ENCODE measurements at regions not wholly inside any gene's neighbourhood (a gene's known extent, or its start where the extent isn't known, plus 50 kb on each side); places are given as distances from the start of the nearest gene placed in this dataset.

DNA sequence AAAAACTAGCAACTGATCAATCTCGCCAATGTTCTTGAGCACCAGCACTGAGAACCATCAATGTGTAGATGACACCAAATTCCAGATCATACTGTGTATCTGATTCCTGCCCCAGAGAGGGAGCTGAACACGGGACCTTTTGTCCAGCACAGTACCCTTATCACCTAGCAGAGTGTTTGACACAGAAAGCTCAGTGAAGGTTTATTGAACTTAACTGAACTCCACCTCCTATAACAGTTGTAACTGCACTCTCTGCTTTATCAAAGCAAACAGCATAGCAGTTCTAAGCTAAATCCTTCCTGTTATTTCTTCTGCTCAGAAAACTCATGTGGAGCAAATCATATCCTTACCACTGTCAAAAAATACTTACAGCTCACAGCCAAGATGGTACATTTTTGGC, 183.4 kb upstream of the SLCO3A1 start:
- Histone ChIP-seq H3K9me3 (ENCODE audit: low read depth) (no peaks in the 10 kb centered on the region), H3K36me3 (no peaks in the 10 kb centered on the region), H3K4me1 (ENCODE audit: low read depth) (no peaks in the 10 kb centered on the region), H3K27me3 (no peaks in the 10 kb centered on the region), H3K27ac (no peak overlapping the region), H3K4me3 (no peak overlapping the region)
- TF ChIP-seq, protein P1, sequence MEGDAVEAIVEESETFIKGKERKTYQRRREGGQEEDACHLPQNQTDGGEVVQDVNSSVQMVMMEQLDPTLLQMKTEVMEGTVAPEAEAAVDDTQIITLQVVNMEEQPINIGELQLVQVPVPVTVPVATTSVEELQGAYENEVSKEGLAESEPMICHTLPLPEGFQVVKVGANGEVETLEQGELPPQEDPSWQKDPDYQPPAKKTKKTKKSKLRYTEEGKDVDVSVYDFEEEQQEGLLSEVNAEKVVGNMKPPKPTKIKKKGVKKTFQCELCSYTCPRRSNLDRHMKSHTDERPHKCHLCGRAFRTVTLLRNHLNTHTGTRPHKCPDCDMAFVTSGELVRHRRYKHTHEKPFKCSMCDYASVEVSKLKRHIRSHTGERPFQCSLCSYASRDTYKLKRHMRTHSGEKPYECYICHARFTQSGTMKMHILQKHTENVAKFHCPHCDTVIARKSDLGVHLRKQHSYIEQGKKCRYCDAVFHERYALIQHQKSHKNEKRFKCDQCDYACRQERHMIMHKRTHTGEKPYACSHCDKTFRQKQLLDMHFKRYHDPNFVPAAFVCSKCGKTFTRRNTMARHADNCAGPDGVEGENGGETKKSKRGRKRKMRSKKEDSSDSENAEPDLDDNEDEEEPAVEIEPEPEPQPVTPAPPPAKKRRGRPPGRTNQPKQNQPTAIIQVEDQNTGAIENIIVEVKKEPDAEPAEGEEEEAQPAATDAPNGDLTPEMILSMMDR (IDR thresholded peaks at IDR 0.05; ENCODE audit: low read depth, low read length): no peak
- no peak for DNase-seq (ENCODE audit: low read depth in 1 of 2, low spot score in 1 of 2)

DNA sequence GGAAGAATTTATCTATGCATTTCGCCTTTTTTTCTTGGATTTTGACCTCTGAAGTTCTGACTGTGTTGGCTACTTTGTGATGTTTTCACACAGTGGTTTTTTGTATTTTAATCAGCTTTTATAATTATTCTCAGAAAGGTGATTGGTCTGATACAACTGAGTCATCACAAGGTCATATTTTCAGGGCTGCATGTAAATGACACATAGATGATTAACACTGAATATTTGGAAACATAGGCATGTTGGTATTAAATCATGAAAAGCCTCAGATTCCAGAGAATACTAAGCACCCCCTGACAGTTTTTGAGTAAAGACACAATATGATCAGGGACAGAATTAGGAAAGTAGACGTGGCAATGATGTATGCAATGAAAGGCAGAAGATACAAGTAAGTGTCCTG, 175.5 kb upstream of the SLCO3A1 start:
- no peaks in the 10 kb centered on the region for H3K36me3 ChIP-seq
- H3K4me3 ChIP-seq: no peak overlapping the region
- TF ChIP-seq, protein P1 (IDR thresholded peaks at IDR 0.05; ENCODE audit: low read depth, low read length): no peak
- no peak for DNase-seq (ENCODE audit: low read depth in 1 of 2, low spot score in 1 of 2)
- H3K27ac ChIP-seq: no peak overlapping the region
- H3K4me1 ChIP-seq (ENCODE audit: low read depth): no peaks in the 10 kb centered on the region
- no peaks in the 10 kb centered on the region for H3K27me3 ChIP-seq
- H3K9me3 ChIP-seq (ENCODE audit: low read depth): no peaks in the 10 kb centered on the region

DNA sequence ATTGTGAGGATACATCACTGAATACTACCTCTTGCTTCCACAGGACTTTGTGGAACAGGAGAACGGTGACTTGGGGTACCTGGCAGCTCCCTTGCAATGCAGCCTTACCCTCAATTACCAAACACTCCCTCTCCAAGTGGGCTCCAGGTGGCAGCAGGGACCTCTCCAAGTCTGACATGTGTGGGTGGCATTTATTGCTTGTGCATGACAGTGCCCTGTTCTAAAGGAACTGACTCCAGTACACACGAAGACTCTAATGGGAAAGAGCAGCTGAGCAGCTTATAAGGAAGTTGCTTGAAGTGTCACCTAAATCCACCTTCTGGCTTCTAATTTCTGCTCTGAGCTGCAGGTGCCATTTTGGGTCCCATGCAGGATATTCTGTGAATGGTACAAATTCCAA, 174.1 kb upstream of the SLCO3A1 start:
- Histone ChIP-seq H3K27ac (no peak overlapping the region), H3K27me3 (no peaks in the 10 kb centered on the region), H3K4me3 (no peak overlapping the region), H3K9me3 (ENCODE audit: low read depth) (no peaks in the 10 kb centered on the region), H3K4me1 (ENCODE audit: low read depth) (no peaks in the 10 kb centered on the region), H3K36me3 (no peaks in the 10 kb centered on the region)
- TF ChIP-seq, protein P1 (IDR thresholded peaks at IDR 0.05; ENCODE audit: low read depth, low read length): no peak
- DNase-seq (ENCODE audit: low read depth in 1 of 2, low spot score in 1 of 2): no peak

DNA sequence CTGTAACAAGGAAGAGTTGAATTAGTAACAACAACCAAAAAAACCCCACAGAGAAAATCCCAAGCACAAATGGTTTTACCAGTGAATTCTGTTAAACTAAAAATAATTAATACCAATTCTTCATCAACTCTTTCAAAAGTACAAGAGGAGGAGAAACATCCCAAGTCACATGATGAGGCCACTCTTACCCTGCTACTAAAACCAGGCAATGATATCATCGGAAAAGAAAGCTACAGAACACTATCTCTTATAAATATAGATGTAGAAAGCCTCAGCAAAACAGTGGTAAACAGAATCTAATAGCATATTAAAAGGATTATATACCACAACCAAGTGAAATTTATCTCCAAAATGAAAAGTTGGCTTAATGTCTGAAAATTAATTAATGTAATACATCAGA, 168.1 kb upstream of the SLCO3A1 start:
- H3K4me3 ChIP-seq: no peak overlapping the region
- H3K27ac ChIP-seq: no peak overlapping the region
- peaks cover 4% of the 10 kb centered on the region for H3K27me3 ChIP-seq
- DNase-seq (ENCODE audit: low read depth in 1 of 2, low spot score in 1 of 2): no peak
- H3K9me3 ChIP-seq (ENCODE audit: low read depth): no peaks in the 10 kb centered on the region
- TF ChIP-seq, protein P1 (IDR thresholded peaks at IDR 0.05; ENCODE audit: low read depth, low read length): no peak
- H3K36me3 ChIP-seq: no peaks in the 10 kb centered on the region
- no peaks in the 10 kb centered on the region for H3K4me1 ChIP-seq (ENCODE audit: low read depth)

DNA sequence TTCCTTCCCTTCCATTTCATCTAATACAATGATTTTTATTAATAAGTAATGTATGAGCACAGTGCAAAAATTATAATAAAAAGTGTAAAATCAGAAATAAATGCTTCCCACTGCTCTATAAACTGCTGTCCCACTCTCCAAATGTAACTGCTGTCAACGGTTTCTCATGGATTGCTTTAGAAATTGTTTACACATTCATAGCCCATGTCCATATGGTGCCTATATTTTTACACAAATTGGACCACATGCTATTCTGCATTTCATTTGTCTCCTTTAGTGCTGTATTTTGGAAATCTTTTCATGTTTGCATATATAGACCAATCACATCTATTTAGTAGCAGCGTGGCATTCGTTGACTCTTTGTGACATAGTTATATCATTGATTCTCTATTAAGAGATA, 164.7 kb upstream of the SLCO3A1 start:
- Histone ChIP-seq H3K9me3 (ENCODE audit: low read depth) (no peaks in the 10 kb centered on the region), H3K4me1 (ENCODE audit: low read depth) (no peaks in the 10 kb centered on the region), H3K27ac (no peak overlapping the region), H3K27me3 (peaks cover 4% of the 10 kb centered on the region), H3K36me3 (no peaks in the 10 kb centered on the region), H3K4me3 (no peak overlapping the region)
- no peak for DNase-seq (ENCODE audit: low read depth in 1 of 2, low spot score in 1 of 2)
- TF ChIP-seq, protein P1 (IDR thresholded peaks at IDR 0.05; ENCODE audit: low read depth, low read length): no peak

DNA sequence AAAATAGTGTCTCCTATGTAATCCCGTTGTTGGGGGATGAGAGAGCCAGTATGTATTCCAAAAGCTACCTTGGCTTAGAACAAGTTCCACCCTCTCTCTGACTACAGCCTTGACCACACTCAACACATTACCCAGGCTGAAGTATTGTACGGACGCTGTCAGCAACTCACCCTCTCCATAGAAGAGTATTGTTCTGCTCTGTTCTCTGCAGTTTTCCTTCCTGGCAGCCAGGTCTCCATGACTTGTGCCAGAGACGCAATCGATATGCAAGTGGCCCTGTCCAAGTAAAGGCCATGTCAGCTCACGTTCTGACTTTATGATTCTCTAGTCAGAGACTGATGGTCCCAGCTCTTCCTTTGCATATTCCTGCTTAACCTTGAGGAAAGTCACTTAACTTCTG, 164.1 kb upstream of the SLCO3A1 start:
- Histone ChIP-seq H3K4me3 (no peak overlapping the region), H3K27ac (no peak overlapping the region), H3K27me3 (peaks cover 4% of the 10 kb centered on the region), H3K9me3 (ENCODE audit: low read depth) (no peaks in the 10 kb centered on the region), H3K36me3 (no peaks in the 10 kb centered on the region), H3K4me1 (ENCODE audit: low read depth) (no peaks in the 10 kb centered on the region)
- no peak for DNase-seq (ENCODE audit: low read depth in 1 of 2, low spot score in 1 of 2)
- TF ChIP-seq, protein P1 (IDR thresholded peaks at IDR 0.05; ENCODE audit: low read depth, low read length): no peak

Data from cardiac muscle cell (in vitro differentiated cells and primary cell).